Endothelial cell of umbilical vein (primary cell): ENCODE measurements at regions not wholly inside any gene's neighbourhood (a gene's known extent, or its start where the extent isn't known, plus 50 kb on each side); places are given as distances from the start of the nearest gene placed in this dataset.

Experiments
- BruUV-seq: library from RNA; stranded (reverse); fragments of 400-500 nt; replicated peaks from 2 replicates; lab custom pipeline; 2021; lab: Mats Ljungman, UMichigan
- CTCF ChIA-PET: fragments of 300-600, 350-600 bp; sonication (Branson Sonifier 250); formaldehyde crosslinking; loops from one replicate; lab custom pipeline; 2021; ENCODE audit warnings: antibody characterized with exemption, inconsistent platforms; lab: Charles Lee
- POLR2A ChIA-PET: fragments of 300-600, 350-600 bp; sonication (Branson Sonifier 250); formaldehyde crosslinking; loops from one replicate; lab custom pipeline; 2021; ENCODE audit warnings: antibody characterized with exemption, inconsistent platforms; lab: Charles Lee
- DNase-seq: peaks from one replicate; pipeline ENCODE4 v3.0.0-alpha.2; 2011; ENCODE audit warnings: low read depth, low spot score
- FAIRE-seq: peaks from 2 replicates; lab custom pipeline; 2011; peaks lifted over from hg19 to GRCh38; lab: Jason Lieb, UNC
- H2AFZ ChIP-seq: 2 replicates; pipeline ENCODE4 v1.6.0; 2012; ENCODE audit warnings: low read depth, low read length, control low read depth, inconsistent platforms
- H3K27ac ChIP-seq: 2 replicates; pipeline ENCODE4 v1.5.1; 2011; ENCODE audit warnings: low read depth, mild to moderate bottlenecking, control low read depth, low read length, moderate library complexity; ENCODE audit not compliant: insufficient read depth
- H3K27me3 ChIP-seq, 2 experiments: 2 replicates each; pipeline versions ENCODE4 v1.6.0 to v1.6.1; 2011; ENCODE audit warnings: low read length in 2 of 2, mixed read lengths in 1 of 2; ENCODE audit not compliant: control insufficient read depth in 2 of 2, insufficient read depth in 2 of 2
- H3K36me3 ChIP-seq, 2 experiments: 2 replicates in 1 of 2; 3 replicates in 1 of 2; pipeline ENCODE4 v1.5.1; 2011; ENCODE audit warnings: low read length in 2 of 2, mild to moderate bottlenecking in 1 of 2, moderate library complexity in 1 of 2; ENCODE audit not compliant: control insufficient read depth in 2 of 2, insufficient read depth in 2 of 2; ENCODE audit errors: extremely low read depth in 1 of 2
- H3K4me1 ChIP-seq: 3 replicates; pipeline ENCODE4 v1.5.1; 2011; ENCODE audit warnings: mild to moderate bottlenecking, low read length; ENCODE audit not compliant: control insufficient read depth, insufficient read depth; ENCODE audit errors: extremely low read depth
- H3K4me2 ChIP-seq: 2 replicates; pipeline ENCODE4 v1.6.1; 2011; ENCODE audit warnings: low read length, control low read depth, mixed read lengths; ENCODE audit not compliant: insufficient read depth
- H3K4me3 ChIP-seq, 3 experiments: fragments of 200-600 bp in 1 of 3; sonication (generic), shearing (Covaris generic) in 1 of 3; replicated peaks in 1 of 3; 2 replicates each; pipeline ENCODE4 v1.5.1; 2011 to 2016; ENCODE audit warnings: control low read depth in 3 of 3, low read length in 3 of 3, mild to moderate bottlenecking in 2 of 3, inconsistent platforms in 1 of 3, low read depth in 1 of 3, moderate library complexity in 1 of 3; ENCODE audit not compliant: insufficient read depth in 1 of 3
- H3K79me2 ChIP-seq: 2 replicates; pipeline ENCODE4 v1.6.0; 2012; ENCODE audit warnings: low read length, inconsistent platforms; ENCODE audit not compliant: control insufficient read depth, insufficient read depth
- H3K9ac ChIP-seq: replicated peaks from 2 replicates; pipeline ENCODE3; 2011; ENCODE audit warnings: low read length, control low read depth; ENCODE audit not compliant: insufficient read depth; ENCODE audit errors: extremely low read depth
- H3K9me1 ChIP-seq: replicated peaks from 3 replicates; pipeline ENCODE4 v1.6.0; 2011; ENCODE audit warnings: mild to moderate bottlenecking, low read length; ENCODE audit not compliant: control insufficient read depth, insufficient read depth; ENCODE audit errors: extremely low read depth
- H3K9me3 ChIP-seq: replicated peaks from 2 replicates; pipeline ENCODE4 v1.5.1; 2012; ENCODE audit warnings: low read length, inconsistent platforms; ENCODE audit not compliant: control insufficient read depth, insufficient read depth
- H4K20me1 ChIP-seq: replicated peaks from 2 replicates; pipeline ENCODE3; 2011; ENCODE audit warnings: mild to moderate bottlenecking, low read length; ENCODE audit not compliant: control insufficient read depth, insufficient read depth; ENCODE audit errors: extremely low read depth
- EZH2 ChIP-seq: IDR thresholded peaks from 2 replicates; pipeline ENCODE4 v1.6.1; 2012; ENCODE audit warnings: borderline replicate concordance, low read depth, mild to moderate bottlenecking, moderate library complexity, low read length, inconsistent platforms; ENCODE audit not compliant: severe bottlenecking
- FOS ChIP-seq: IDR thresholded peaks from 2 replicates; pipeline ENCODE4 v1.6.1; 2011; ENCODE audit warnings: mild to moderate bottlenecking, low read length, moderate library complexity, borderline replicate concordance; ENCODE audit not compliant: insufficient read depth
- GATA2 ChIP-seq: IDR thresholded peaks from 2 replicates; pipeline ENCODE4 v1.7.0; 2011; ENCODE audit warnings: low read depth, mild to moderate bottlenecking, moderate library complexity, mixed read lengths, low read length; ENCODE audit not compliant: insufficient read length, insufficient read depth
- JUN ChIP-seq: IDR thresholded peaks from 2 replicates; pipeline ENCODE4 v1.6.1; 2011; ENCODE audit warnings: borderline replicate concordance, low read depth; ENCODE audit not compliant: insufficient read length, insufficient read depth
- MAX ChIP-seq: IDR thresholded peaks from 2 replicates; pipeline ENCODE4 v1.6.1; 2011; ENCODE audit not compliant: insufficient read depth, insufficient read length
- MYC ChIP-seq: IDR thresholded peaks from one replicate; pipeline ENCODE4 v1.6.1; 2011; ENCODE audit warnings: mild to moderate bottlenecking, low read depth, low read length
- POLR2A ChIP-seq: IDR thresholded peaks from 2 replicates; pipeline ENCODE4 v1.6.1; 2012; ENCODE audit warnings: low read depth, mild to moderate bottlenecking, control low read depth, low read length
- POLR2AphosphoS5 ChIP-seq: IDR thresholded peaks from 2 replicates; pipeline ENCODE4 v1.6.1; 2012; ENCODE audit warnings: low read depth, mild to moderate bottlenecking, control low read depth, low read length, moderate library complexity; ENCODE audit not compliant: insufficient read depth
- dilution Hi-C: fragments of 300-500 bp; cut with MboI; formaldehyde crosslinking; loops from one replicate; pipeline ENCODE4 v1.15.0; 2019; ENCODE audit warnings: low sequenced_read_pairs; ENCODE audit not compliant: extremely low pct_ligation_motif_present
- intact Hi-C: fragments of 100-400 bp; cut with micrococcal nuclease; formaldehyde crosslinking; loops from one replicate; pipeline ENCODE4 v1.10.0; 2022
- TF ChIP-seq, protein P1 (sequence below), 2 donors: IDR thresholded peaks; 1 replicate in 1 of 2; 2 replicates in 1 of 2; pipeline ENCODE4 v1.5.1; 2011; ENCODE audit warnings: low read length in 2 of 2, mild to moderate bottlenecking in 2 of 2, moderate library complexity in 2 of 2, control low read depth in 1 of 2, inconsistent platforms in 1 of 2, low read depth in 1 of 2; ENCODE audit not compliant: insufficient read depth in 1 of 2; ENCODE audit errors: extremely low read depth in 1 of 2

GRCh38 chr3:146881966-146882760 is 277.0 kb upstream of the PLSCR5 start:
- no peaks in the 10 kb centered on the region for H4K20me1 ChIP-seq
- H3K9ac ChIP-seq, result no peak overlapping the region
- DNase-seq, result no peak
- POLR2A ChIA-PET, result no interaction called here
- no peak overlapping the region for H3K4me2 ChIP-seq
- CTCF ChIA-PET, result interaction anchor here (1.4 kb wide), 1 partner anchor 13 kb away, joined by 3 read pairs; no protein-coding TSS in a partner anchor
- H3K9me1 ChIP-seq, result no peaks in the 10 kb centered on the region
- BruUV-seq, result no TSS peak
- H3K4me3 ChIP-seq, result no peak overlapping the region
- H2AFZ ChIP-seq, result no peak overlapping the region
- no peaks in the 10 kb centered on the region for H3K79me2 ChIP-seq
- H3K4me1 ChIP-seq, result no peaks in the 10 kb centered on the region
- intact Hi-C loops, result no loop called here
- no peak overlapping the region for H3K27ac ChIP-seq
- TF ChIP-seq MAX (no peak), GATA2 (no peak), EZH2 (no peak), JUN (no peak), POLR2A (no peak), POLR2AphosphoS5 (no peak), MYC (no peak), FOS (no peak)
- TF ChIP-seq, protein P1, sequence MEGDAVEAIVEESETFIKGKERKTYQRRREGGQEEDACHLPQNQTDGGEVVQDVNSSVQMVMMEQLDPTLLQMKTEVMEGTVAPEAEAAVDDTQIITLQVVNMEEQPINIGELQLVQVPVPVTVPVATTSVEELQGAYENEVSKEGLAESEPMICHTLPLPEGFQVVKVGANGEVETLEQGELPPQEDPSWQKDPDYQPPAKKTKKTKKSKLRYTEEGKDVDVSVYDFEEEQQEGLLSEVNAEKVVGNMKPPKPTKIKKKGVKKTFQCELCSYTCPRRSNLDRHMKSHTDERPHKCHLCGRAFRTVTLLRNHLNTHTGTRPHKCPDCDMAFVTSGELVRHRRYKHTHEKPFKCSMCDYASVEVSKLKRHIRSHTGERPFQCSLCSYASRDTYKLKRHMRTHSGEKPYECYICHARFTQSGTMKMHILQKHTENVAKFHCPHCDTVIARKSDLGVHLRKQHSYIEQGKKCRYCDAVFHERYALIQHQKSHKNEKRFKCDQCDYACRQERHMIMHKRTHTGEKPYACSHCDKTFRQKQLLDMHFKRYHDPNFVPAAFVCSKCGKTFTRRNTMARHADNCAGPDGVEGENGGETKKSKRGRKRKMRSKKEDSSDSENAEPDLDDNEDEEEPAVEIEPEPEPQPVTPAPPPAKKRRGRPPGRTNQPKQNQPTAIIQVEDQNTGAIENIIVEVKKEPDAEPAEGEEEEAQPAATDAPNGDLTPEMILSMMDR (IDR thresholded peaks at IDR 0.05; ENCODE audit: extremely low read depth in 1 of 2, insufficient read depth in 1 of 2, low read depth in 1 of 2, low read length in 2 of 2), result no peak
- dilution Hi-C loops, result no loop called here
- H3K36me3 ChIP-seq, result no peaks in the 10 kb centered on the region
- no peaks in the 10 kb centered on the region for H3K27me3 ChIP-seq
- no peak for FAIRE-seq
- no peaks in the 10 kb centered on the region for H3K9me3 ChIP-seq
